K562 (cell line): ENCODE measurements at regions not wholly inside any gene's neighbourhood (a gene's known extent, or its start where the extent isn't known, plus 50 kb on each side); places are given as distances from the start of the nearest gene placed in this dataset.

Experiments used
- ATAC-seq: fragments of 200-7000 bp; cut with Tn5 transposase; 3 replicates; pipeline ENCODE4 v1.9.1; 2020; ENCODE audit warnings: moderate library complexity
- BruUV-seq: library from RNA; stranded (reverse); fragments of 400-500 nt; replicated peaks from 2 replicates; lab custom pipeline; 2021; lab: Mats Ljungman, UMichigan
- CTCF ChIA-PET: fragments of 300-600 bp; formaldehyde crosslinking; extraction: SDS; loops from one replicate; lab custom pipeline; 2021; ENCODE audit warnings: low intra/inter-chr PET ratio; lab: Yijun Ruan, JAX
- POLR2A ChIA-PET: fragments of 300-600, 350-650 bp; sonication (Branson Sonifier 250); formaldehyde crosslinking; extraction: SDS; loops from one replicate; lab custom pipeline; 2021; ENCODE audit warnings: antibody characterized with exemption, inconsistent platforms; lab: Yijun Ruan, JAX
- DNase-seq, 4 experiments: peaks; one replicate each; pipeline versions ENCODE4 v3.0.0 to v3.0.0-alpha.2; 2011 to 2018; ENCODE audit warnings: low spot score in 3 of 4, mixed read lengths in 3 of 4; ENCODE audit errors: extremely low read depth in 1 of 4
- FAIRE-seq: peaks from 2 replicates; lab custom pipeline; 2011; peaks lifted over from hg19 to GRCh38; lab: Jason Lieb, UNC
- H2AFZ ChIP-seq: 2 replicates; pipeline ENCODE4 v1.6.0; 2011; ENCODE audit warnings: low read depth, low read length, control low read depth, inconsistent platforms
- H3K27ac ChIP-seq: fragments of 200-600 bp; 3 replicates; pipeline ENCODE4 v1.8.0; 2011; ENCODE audit warnings: low read depth, mild to moderate bottlenecking, control low read depth, inconsistent platforms, low read length, moderate library complexity, mixed read lengths; ENCODE audit errors: extremely low read depth
- H3K27me3 ChIP-seq, 2 experiments: fragments of 300-600 bp in 1 of 2; 2 replicates in 1 of 2; 3 replicates in 1 of 2; pipeline versions ENCODE4 v1.6.0 to v1.8.0; 2011; ENCODE audit warnings: inconsistent platforms in 2 of 2, low read length in 2 of 2, mild to moderate bottlenecking in 1 of 2, mixed read lengths in 1 of 2, moderate library complexity in 1 of 2; ENCODE audit not compliant: control insufficient read depth in 2 of 2, insufficient read depth in 2 of 2
- H3K36me3 ChIP-seq: fragments of 300-600 bp; 3 replicates; pipeline ENCODE4 v1.8.0; 2011; ENCODE audit warnings: mild to moderate bottlenecking, low read length, inconsistent platforms; ENCODE audit not compliant: control insufficient read depth, insufficient read depth
- H3K4me1 ChIP-seq, 2 experiments: fragments of 200-600 bp in 1 of 2; replicated peaks in 1 of 2; 2 replicates in 1 of 2; 3 replicates in 1 of 2; pipeline versions ENCODE4 v1.5.1 to v1.8.0; 2011; ENCODE audit warnings: inconsistent platforms in 2 of 2, low read length in 2 of 2, mild to moderate bottlenecking in 1 of 2, mixed read lengths in 1 of 2, moderate library complexity in 1 of 2; ENCODE audit not compliant: control insufficient read depth in 2 of 2, insufficient read depth in 2 of 2
- H3K4me2 ChIP-seq: 2 replicates; pipeline ENCODE4 v1.6.1; 2011; ENCODE audit warnings: low read length, control low read depth, inconsistent platforms, mixed read lengths; ENCODE audit not compliant: insufficient read depth
- H3K4me3 ChIP-seq: fragments of 200-600 bp; sonication (generic), shearing (Covaris generic); 2 replicates; pipeline ENCODE4 v1.5.1; 2016; ENCODE audit warnings: control low read depth, inconsistent platforms
- H3K79me2 ChIP-seq: fragments of 200-600 bp; 3 replicates; pipeline ENCODE4 v1.8.0; 2011; ENCODE audit warnings: low read length, inconsistent platforms; ENCODE audit not compliant: control insufficient read depth, insufficient read depth
- H3K9ac ChIP-seq, 2 experiments: 2 replicates each; pipeline versions ENCODE4 v1.6.0 to v1.6.1; 2011; ENCODE audit warnings: low read depth in 2 of 2, low read length in 2 of 2, control low read depth in 1 of 2, inconsistent platforms in 1 of 2, mild to moderate bottlenecking in 1 of 2, mixed read lengths in 1 of 2; ENCODE audit not compliant: insufficient read depth in 1 of 2
- H3K9me1 ChIP-seq: one replicate; pipeline ENCODE4 v1.6.0; 2011; ENCODE audit warnings: inconsistent platforms, mild to moderate bottlenecking, low read length, moderate library complexity; ENCODE audit not compliant: control insufficient read depth, insufficient read depth
- H3K9me3 ChIP-seq: replicated peaks from 2 replicates; pipeline ENCODE4 v1.5.1; 2011; ENCODE audit warnings: low read depth, low read length, inconsistent platforms; ENCODE audit not compliant: control insufficient read depth, insufficient read depth
- H4K20me1 ChIP-seq: replicated peaks from 2 replicates; pipeline ENCODE4 v1.6.1; 2011; ENCODE audit warnings: low read length, inconsistent platforms, mixed read lengths; ENCODE audit not compliant: control insufficient read depth, insufficient read depth
- ARID4B ChIP-seq: sonication (generic); formaldehyde crosslinking; IDR thresholded peaks from 2 replicates; pipeline ENCODE4 v1.8.0; 2022; ENCODE audit warnings: mild to moderate bottlenecking, missing genetic modification reagents
- IRF2 ChIP-seq: sonication (generic); formaldehyde crosslinking; IDR thresholded peaks from 2 replicates; pipeline ENCODE4 v1.8.1; 2022; ENCODE audit warnings: mild to moderate bottlenecking, missing genetic modification reagents
- KAT2B ChIP-seq: IDR thresholded peaks from one replicate; pipeline ENCODE4 v1.6.1; 2012; ENCODE audit warnings: low read depth, mild to moderate bottlenecking, control low read depth, inconsistent platforms, low read length, moderate library complexity
- MLX ChIP-seq, 2 experiments: fragments of 450-650 bp in 1 of 2; sonication (generic) in 1 of 2; formaldehyde crosslinking; conservative IDR thresholded peaks; 2 replicates each; pipeline versions ENCODE4 v1.4.0 to v1.8.1; 2020 to 2022; ENCODE audit warnings: mild to moderate bottlenecking in 1 of 2, missing genetic modification reagents in 1 of 2
- RCOR1 ChIP-seq, 2 experiments: IDR thresholded peaks; 2 replicates each; pipeline ENCODE4 v1.6.1; 2012; ENCODE audit warnings: low read depth in 2 of 2, low read length in 2 of 2, borderline replicate concordance in 1 of 2, improper control_type of control experiment in 1 of 2
- SMARCB1 ChIP-seq: IDR thresholded peaks from 2 replicates; pipeline ENCODE4 v1.6.1; 2011; ENCODE audit warnings: improper control_type of control experiment, low read depth; ENCODE audit not compliant: insufficient read length
- STAG1 ChIP-seq: sonication (generic); formaldehyde crosslinking; IDR thresholded peaks from 2 replicates; pipeline ENCODE4 v1.5.0; 2020; ENCODE audit warnings: missing genetic modification reagents, borderline replicate concordance
- ZNF79 ChIP-seq: fragments of 250-450 bp; sonication (Bioruptor Pico); IDR thresholded peaks from 2 replicates; pipeline ENCODE4 v1.4.0; 2020; ENCODE audit warnings: low read depth, mild to moderate bottlenecking, moderate library complexity
- WGBS: fragments of 100-300 bp; shearing (Covaris generic); methylation state at CpG from one replicate; pipeline ENCODE4 v1.1.6; 2016; ENCODE audit warnings: low coverage, mixed read lengths; ENCODE audit not compliant: insufficient coverage; ENCODE audit errors: missing lambda C conversion rate; 5-methylcytosine and 5-hydroxymethylcytosine counted together
- in situ Hi-C: fragments of 300-500 bp; cut with MboI; formaldehyde crosslinking; loops from 4 replicates; pipeline ENCODE4 v1.15.0; 2018; ENCODE audit warnings: inconsistent platforms, mixed read lengths
- intact Hi-C: fragments of 100-400 bp; cut with micrococcal nuclease; formaldehyde crosslinking; loops from 2 replicates; pipeline ENCODE4 v1.14.2; 2022

- H3K9me3 ChIP-seq = no peaks in the 10 kb centered on the region
- no peaks in the 10 kb centered on the region for H3K4me1 ChIP-seq
- no peaks in the 10 kb centered on the region for H3K9me1 ChIP-seq
- no peak for TF ChIP-seq RCOR1 (IDR thresholded peaks at IDR 0.05; ENCODE audit: borderline replicate concordance in 1 of 2, low read depth in 2 of 2, low read length in 2 of 2)
- TF ChIP-seq KAT2B = no peak
- TF ChIP-seq STAG1 (CRISPR knock-in tag) = no peak
- TF ChIP-seq SMARCB1 = no peak
- no peak for TF ChIP-seq ARID4B (CRISPR knock-in tag)
- no peak for TF ChIP-seq IRF2
- no peak for TF ChIP-seq ZNF79 (CRISPR knock-in tag)
- no peak for TF ChIP-seq MLX (CRISPR knock-in tag; conservative IDR thresholded peaks at IDR 0.05)
- no peaks in the 10 kb centered on the region for H3K79me2 ChIP-seq
- no TSS peak for BruUV-seq
- H3K4me2 ChIP-seq = no peak overlapping the region
- no peak overlapping the region for H3K4me3 ChIP-seq
- ChIA-PET POLR2A (no interaction called here), CTCF (no interaction called here)
- H3K36me3 ChIP-seq = no peaks in the 10 kb centered on the region
- DNase-seq (no peak), ATAC-seq (no peak), FAIRE-seq (no peak)
- no peak overlapping the region for H3K27ac ChIP-seq
- H4K20me1 ChIP-seq = no peaks in the 10 kb centered on the region
- no peak overlapping the region for H2AFZ ChIP-seq
- H3K27me3 ChIP-seq = no peaks in the 10 kb centered on the region
- H3K9ac ChIP-seq = no peak overlapping the region
- WGBS = 0% methylated on average over 1 of the region's 4 CpGs
- intact Hi-C loops (no loop called here), in situ Hi-C loops (no loop called here)
These were observed 824.8 kb downstream of the METTL15 start for GRCh38 chr11:28932940-28933339.
